GM12878 (cell line): ENCODE measurements at regions not wholly inside any gene's neighbourhood (a gene's known extent, or its start where the extent isn't known, plus 50 kb on each side); places are given as distances from the start of the nearest gene placed in this dataset.

Experiments
- ATAC-seq: fragments of 200-7000 bp; cut with Tn5 transposase; 3 replicates; pipeline ENCODE4 v1.9.1; 2020; ENCODE audit warnings: mild to moderate bottlenecking, moderate library complexity
- BruUV-seq: library from RNA; stranded (reverse); fragments of 400-500 nt; replicated peaks from 2 replicates; lab custom pipeline; 2021; lab: Mats Ljungman, UMichigan
- CTCF ChIA-PET: fragments of 300-600 bp; sonication (Branson Sonifier 250); formaldehyde crosslinking; extraction: SDS; loops from one replicate; lab custom pipeline; 2021; ENCODE audit warnings: inconsistent platforms; lab: Yijun Ruan, JAX
- POLR2A ChIA-PET: fragments of 350-600 bp; formaldehyde crosslinking; extraction: SDS; loops from one replicate; lab custom pipeline; 2021; ENCODE audit warnings: inconsistent platforms; lab: Charles Lee
- RAD21 ChIA-PET: fragments of 300-600 bp; sonication (Branson Sonifier 250); formaldehyde crosslinking; loops from one replicate; lab custom pipeline; 2023; ENCODE audit warnings: antibody characterized with exemption; ENCODE audit not compliant: unreplicated experiment; lab: Charles Lee
- SMC1A ChIA-PET: fragments of 300-600 bp; sonication (Branson Sonifier 250); formaldehyde crosslinking; loops from one replicate; lab custom pipeline; 2023; ENCODE audit not compliant: unreplicated experiment, uncharacterized antibody; lab: Charles Lee
- DNase-seq: peaks from one replicate; pipeline ENCODE4 v3.0.0-alpha.2; 2011; ENCODE audit warnings: low read depth, low spot score
- FAIRE-seq: peaks from 3 replicates; lab custom pipeline; 2011; peaks lifted over from hg19 to GRCh38; lab: Jason Lieb, UNC
- H2AFZ ChIP-seq: 2 replicates; pipeline ENCODE4 v1.6.0; 2011; ENCODE audit warnings: low read depth, low read length, control low read depth; ENCODE audit not compliant: control insufficient read depth
- H3K27ac ChIP-seq: 2 replicates; pipeline ENCODE4 v1.5.1; 2011; ENCODE audit warnings: control low read depth; ENCODE audit not compliant: control insufficient read depth, insufficient read depth
- H3K27me3 ChIP-seq, 2 experiments: replicated peaks in 1 of 2; 2 replicates each; pipeline versions ENCODE4 v1.6.0 to v1.6.1; 2011; ENCODE audit warnings: low read length in 1 of 2; ENCODE audit not compliant: control insufficient read depth in 2 of 2, insufficient read depth in 2 of 2
- H3K36me3 ChIP-seq, 2 experiments: 2 replicates each; pipeline ENCODE4 v1.5.1; 2011; ENCODE audit warnings: low read length in 1 of 2; ENCODE audit not compliant: control insufficient read depth in 2 of 2, insufficient read depth in 2 of 2
- H3K4me1 ChIP-seq: 2 replicates; pipeline ENCODE4 v1.6.1; 2011; ENCODE audit warnings: mild to moderate bottlenecking, low read length, moderate library complexity, mixed read lengths; ENCODE audit not compliant: control insufficient read depth, insufficient read depth
- H3K4me2 ChIP-seq: 2 replicates; pipeline ENCODE4 v1.6.0; 2011; ENCODE audit warnings: control low read depth; ENCODE audit not compliant: control insufficient read depth, insufficient read depth
- H3K4me3 ChIP-seq: fragments of 200-600 bp; sonication (generic); 2 replicates; pipeline ENCODE4 v1.5.1; 2016
- H3K79me2 ChIP-seq: 2 replicates; pipeline ENCODE4 v1.6.0; 2011; ENCODE audit warnings: low read length; ENCODE audit not compliant: control insufficient read depth, insufficient read depth
- H3K9ac ChIP-seq: 2 replicates; pipeline ENCODE4 v1.8.0; 2011; ENCODE audit warnings: low read length, control low read depth, mixed read lengths; ENCODE audit not compliant: control insufficient read depth, insufficient read depth
- H3K9me3 ChIP-seq: replicated peaks from 3 replicates; pipeline ENCODE4 v1.5.1; 2011; ENCODE audit warnings: mild to moderate bottlenecking, low read length; ENCODE audit not compliant: control insufficient read depth, insufficient read depth
- H4K20me1 ChIP-seq: 2 replicates; pipeline ENCODE4 v1.6.0; 2011; ENCODE audit not compliant: control insufficient read depth, insufficient read depth
- CBX5 ChIP-seq: sonication (generic); IDR thresholded peaks from 2 replicates; pipeline ENCODE4 v1.6.1; 2016; ENCODE audit warnings: low read depth, moderate library complexity, mild to moderate bottlenecking, inconsistent platforms
- CHD2 ChIP-seq: IDR thresholded peaks from 2 replicates; pipeline ENCODE4 v1.6.1; 2011; ENCODE audit warnings: low read depth, low read length, improper control_type of control experiment, borderline replicate concordance
- CHD4 ChIP-seq: fragments of 200-600 bp; sonication (generic); IDR thresholded peaks from 2 replicates; pipeline ENCODE4 v1.6.1; 2016; ENCODE audit warnings: mild to moderate bottlenecking
- EGR1 ChIP-seq, 2 experiments: IDR thresholded peaks; 1 replicate in 1 of 2; 2 replicates in 1 of 2; pipeline ENCODE4 v1.6.1; 2011 to 2012; ENCODE audit warnings: low read depth in 2 of 2, low read length in 2 of 2, borderline replicate concordance in 1 of 2, mild to moderate bottlenecking in 1 of 2, moderate library complexity in 1 of 2
- HDAC2 ChIP-seq: fragments of 200-600 bp; sonication (generic); IDR thresholded peaks from 2 replicates; pipeline ENCODE4 v1.6.1; 2017
- JUND ChIP-seq: IDR thresholded peaks from 2 replicates; pipeline ENCODE4 v1.6.1; 2012; ENCODE audit warnings: low read depth, mild to moderate bottlenecking, low read length, improper control_type of control experiment, moderate library complexity
- NR2F1 ChIP-seq: fragments of 450-650 bp; conservative IDR thresholded peaks from 2 replicates; pipeline ENCODE4 v1.6.1; 2017; ENCODE audit warnings: mild to moderate bottlenecking
- PBX3 ChIP-seq: IDR thresholded peaks from 2 replicates; pipeline ENCODE4 v1.6.1; 2011; ENCODE audit warnings: mild to moderate bottlenecking, low read depth, low read length, moderate library complexity; ENCODE audit not compliant: insufficient replicate concordance
- POU2F2 ChIP-seq: IDR thresholded peaks from 3 replicates; pipeline ENCODE4 v1.6.1; 2011; ENCODE audit warnings: low read depth, mild to moderate bottlenecking, low read length, borderline replicate concordance
- RAD21 ChIP-seq: IDR thresholded peaks from 2 replicates; pipeline ENCODE4 v1.6.1; 2011; ENCODE audit warnings: mild to moderate bottlenecking, low read depth, low read length, moderate library complexity; ENCODE audit not compliant: insufficient read depth
- SIN3A ChIP-seq: IDR thresholded peaks from 2 replicates; pipeline ENCODE4 v1.6.1; 2012; ENCODE audit warnings: low read depth, low read length, improper control_type of control experiment
- SREBF2 ChIP-seq: IDR thresholded peaks from 2 replicates; pipeline ENCODE4 v1.6.1; 2012; ENCODE audit warnings: mild to moderate bottlenecking, low read length
- ZNF592 ChIP-seq: fragments of 450-650 bp; IDR thresholded peaks from 2 replicates; pipeline ENCODE4 v1.6.1; 2017; ENCODE audit warnings: mild to moderate bottlenecking, moderate library complexity
- WGBS: methylation state at CpG from one replicate; pipeline ENCODE4 v1.1.6; 2016; ENCODE audit warnings: low lambda C conversion rate; ENCODE audit not compliant: insufficient replicate concordance, insufficient coverage; ENCODE audit errors: missing lambda C conversion rate; 5-methylcytosine and 5-hydroxymethylcytosine counted together
- in situ Hi-C: fragments of 300-500 bp; cut with MboI; formaldehyde crosslinking; loops from 9 replicates; pipeline ENCODE4 v1.14.3; 2018; ENCODE audit warnings: mixed read lengths
- intact Hi-C: fragments of 100-400 bp; cut with micrococcal nuclease; formaldehyde crosslinking; loops from one replicate; pipeline ENCODE4 v1.14.2; 2022; ENCODE audit not compliant: unreplicated experiment
- TF ChIP-seq, protein P1 (sequence below): IDR thresholded peaks from 2 replicates; pipeline ENCODE4 v1.6.1; 2011; ENCODE audit warnings: low read depth, mild to moderate bottlenecking, low read length, moderate library complexity, borderline replicate concordance; ENCODE audit errors: extremely low read depth

DNA sequence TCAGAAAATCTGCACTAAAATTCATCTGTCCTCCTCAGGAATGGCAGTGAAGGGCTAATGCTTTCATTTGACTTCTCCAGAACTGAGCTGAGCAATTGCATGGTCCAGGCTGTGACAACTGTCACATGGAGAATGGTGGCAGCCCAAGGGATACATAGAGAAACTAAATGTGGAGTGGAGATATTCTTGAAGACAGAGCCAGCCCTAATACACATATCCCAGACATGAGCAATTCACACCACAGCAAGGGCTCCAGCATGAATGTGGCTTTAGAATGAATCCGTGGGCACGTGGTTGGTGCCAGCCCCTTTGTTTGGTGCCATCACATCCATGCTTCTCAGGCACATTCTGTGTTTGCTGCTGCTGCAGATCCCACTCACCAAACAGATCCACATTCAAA is 121.6 kb upstream of the MXRA5 start:
- H4K20me1 ChIP-seq = no peaks in the 10 kb centered on the region
- WGBS = 31% methylated on average over 2 of the region's 2 CpGs
- H3K9ac ChIP-seq = no peak overlapping the region
- intact Hi-C loops (no loop called here), in situ Hi-C loops (no loop called here)
- no TSS peak for BruUV-seq
- TF ChIP-seq RAD21 (no peak), PBX3 (no peak), HDAC2 (no peak)
- ChIA-PET SMC1A (no interaction called here), CTCF (no interaction called here), RAD21 (no interaction called here), POLR2A (no interaction called here)
- no peaks in the 10 kb centered on the region for H3K79me2 ChIP-seq
- no peak for FAIRE-seq
- no peak overlapping the region for H3K27ac ChIP-seq
- no peaks in the 10 kb centered on the region for H3K4me1 ChIP-seq
- H3K27me3 ChIP-seq = no peaks in the 10 kb centered on the region
- H3K9me3 ChIP-seq = no peaks in the 10 kb centered on the region
- H3K4me2 ChIP-seq = no peak overlapping the region
- no peak overlapping the region for H2AFZ ChIP-seq
- no peak for ATAC-seq
- no peak overlapping the region for H3K4me3 ChIP-seq
- no peaks in the 10 kb centered on the region for H3K36me3 ChIP-seq
- no peak for DNase-seq

DNA sequence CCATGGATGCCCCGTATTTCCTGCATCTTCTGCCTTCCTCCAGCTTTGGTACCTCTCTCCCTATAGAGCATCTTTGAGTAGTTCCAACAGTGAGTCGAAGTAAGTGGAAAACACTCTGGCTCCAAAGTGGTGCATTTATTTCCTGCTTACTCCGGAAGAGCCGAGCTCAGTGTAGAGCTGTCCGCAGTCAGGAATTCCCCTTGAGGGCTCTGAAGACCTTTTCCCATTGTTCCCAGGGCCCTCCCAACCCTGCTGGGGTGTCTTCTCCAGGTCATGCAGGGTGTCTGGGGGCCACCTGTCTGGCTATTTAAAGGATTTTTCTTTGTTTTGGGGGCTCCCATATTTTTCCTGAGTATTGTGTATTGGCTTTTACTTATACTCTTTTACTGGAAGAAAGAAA is 118.6 kb upstream of the MXRA5 start:
- ChIA-PET POLR2A (no interaction called here), CTCF (no interaction called here), SMC1A (no interaction called here), RAD21 (no interaction called here)
- H3K27me3 ChIP-seq = no peaks in the 10 kb centered on the region
- no peak overlapping the region for H3K4me3 ChIP-seq
- FAIRE-seq (no peak), DNase-seq (no peak), ATAC-seq (no peak)
- no peaks in the 10 kb centered on the region for H3K4me1 ChIP-seq
- no peaks in the 10 kb centered on the region for H3K79me2 ChIP-seq
- no peak overlapping the region for H3K4me2 ChIP-seq
- no TSS peak for BruUV-seq
- H3K36me3 ChIP-seq = no peaks in the 10 kb centered on the region
- no peaks in the 10 kb centered on the region for H3K9me3 ChIP-seq
- in situ Hi-C loops (no loop called here), intact Hi-C loops (no loop called here)
- H4K20me1 ChIP-seq = no peaks in the 10 kb centered on the region
- H2AFZ ChIP-seq = no peak overlapping the region
- H3K27ac ChIP-seq = no peak overlapping the region
- H3K9ac ChIP-seq = no peak overlapping the region
- 55% methylated on average over 5 of the region's 5 CpGs for WGBS
- TF ChIP-seq SREBF2 (no peak), CHD4 (no peak), JUND (no peak), POU2F2 (no peak), CHD2 (no peak), NR2F1 (no peak), SIN3A (no peak), ZNF592 (no peak), CBX5 (no peak), EGR1 (IDR thresholded peaks at IDR 0.05; ENCODE audit: borderline replicate concordance in 1 of 2, low read depth in 2 of 2, low read length in 2 of 2) (no peak)
- TF ChIP-seq, protein P1, sequence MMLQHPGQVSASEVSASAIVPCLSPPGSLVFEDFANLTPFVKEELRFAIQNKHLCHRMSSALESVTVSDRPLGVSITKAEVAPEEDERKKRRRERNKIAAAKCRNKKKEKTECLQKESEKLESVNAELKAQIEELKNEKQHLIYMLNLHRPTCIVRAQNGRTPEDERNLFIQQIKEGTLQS = no peak
